ENCODE measurements at regions not wholly inside any gene's neighbourhood (a gene's known extent, or its start where the extent isn't known, plus 50 kb on each side); places are given as distances from the start of the nearest gene placed in this dataset.

DNA sequence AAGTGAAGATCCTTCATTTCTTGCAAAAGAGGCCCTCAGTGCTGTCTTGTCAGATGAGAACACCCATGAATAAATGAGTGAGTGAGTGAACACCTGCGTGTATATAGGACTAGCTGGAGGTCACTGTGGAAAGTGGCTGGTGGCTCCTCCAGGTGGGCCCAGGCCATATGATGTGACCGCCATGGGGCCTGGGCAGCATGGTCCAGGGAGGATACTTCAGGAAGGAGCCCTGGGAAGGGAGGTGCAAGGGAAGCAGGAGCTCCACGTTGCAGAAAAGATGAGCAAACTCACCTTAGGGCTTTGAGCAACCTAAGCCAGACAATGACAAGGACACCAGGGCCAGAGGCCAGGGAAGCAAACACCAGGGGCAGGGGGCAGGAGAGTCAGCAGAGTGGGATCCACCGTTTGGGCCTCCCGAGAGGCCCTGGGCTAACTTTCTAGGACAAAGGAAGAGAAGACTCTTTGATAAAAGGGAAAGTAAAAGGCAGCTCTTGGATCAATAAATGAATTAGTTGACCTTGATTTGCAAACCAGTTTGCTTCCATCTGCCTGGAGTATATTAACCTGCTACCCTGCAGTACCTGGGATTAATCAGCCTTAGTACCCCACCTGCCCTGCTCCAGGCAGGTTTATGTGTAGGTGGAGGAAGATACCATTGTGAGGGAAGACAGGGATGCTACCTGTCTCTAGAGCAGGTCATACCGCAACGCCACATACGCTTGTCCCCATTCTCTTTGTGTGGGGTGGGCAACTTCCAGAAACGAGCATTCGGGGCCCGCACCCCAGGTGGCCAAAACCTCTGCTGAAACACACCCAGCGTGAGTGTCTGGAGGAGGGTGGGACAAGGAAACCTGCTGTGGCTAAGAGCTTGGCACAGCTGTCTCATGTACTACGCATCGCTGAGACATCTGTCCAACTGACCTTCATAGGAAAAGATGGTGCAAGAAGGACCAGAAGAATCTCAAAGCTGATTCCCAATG is 51.4 kb upstream of the OLFM1 start:
- H3K4me3 Mint-ChIP-seq = no peak overlapping the region
- no peaks in the 10 kb centered on the region for H3K9me3 Mint-ChIP-seq
- no peaks in the 10 kb centered on the region for H3K36me3 Mint-ChIP-seq (ENCODE audit: low read depth)
- H3K4me1 Mint-ChIP-seq = no peaks in the 10 kb centered on the region
- TF ChIP-seq CTCF (IDR thresholded peaks at IDR 0.05; ENCODE audit: unreplicated experiment in 3 of 3) = no peak
- no peak overlapping the region for H3K27ac Mint-ChIP-seq
- peaks cover 31% of the 10 kb centered on the region for H3K27me3 Mint-ChIP-seq (ENCODE audit: low read depth)

GRCh38 chr9:135036861-135037465 is 50.5 kb upstream of the OLFM1 start:
- no peaks in the 10 kb centered on the region for H3K4me1 Mint-ChIP-seq
- H3K36me3 Mint-ChIP-seq (ENCODE audit: low read depth) = no peaks in the 10 kb centered on the region
- no peak overlapping the region for H3K27ac Mint-ChIP-seq
- no peak overlapping the region for H3K4me3 Mint-ChIP-seq
- H3K9me3 Mint-ChIP-seq = no peaks in the 10 kb centered on the region
- no peak for TF ChIP-seq CTCF (IDR thresholded peaks at IDR 0.05; ENCODE audit: unreplicated experiment in 3 of 3)
- H3K27me3 Mint-ChIP-seq (ENCODE audit: low read depth) = peaks cover 31% of the 10 kb centered on the region

GRCh38 chr9:135037521-135038250 is 49.8 kb upstream of the OLFM1 start:
- TF ChIP-seq CTCF (IDR thresholded peaks at IDR 0.05; ENCODE audit: unreplicated experiment in 3 of 3) = no peak
- no peaks in the 10 kb centered on the region for H3K4me1 Mint-ChIP-seq
- no peak overlapping the region for H3K4me3 Mint-ChIP-seq
- H3K27ac Mint-ChIP-seq = no peak overlapping the region
- peaks cover 29% of the 10 kb centered on the region for H3K27me3 Mint-ChIP-seq (ENCODE audit: low read depth)
- no peaks in the 10 kb centered on the region for H3K36me3 Mint-ChIP-seq (ENCODE audit: low read depth)
- no peaks in the 10 kb centered on the region for H3K9me3 Mint-ChIP-seq

Data from nephron (organoid).